Suppressor macrophage treated with lipopolysaccharide for 1 hour (primary cell): ENCODE measurements at regions not wholly inside any gene's neighbourhood (a gene's known extent, or its start where the extent isn't known, plus 50 kb on each side); places are given as distances from the start of the nearest gene placed in this dataset.

Experiments used
- DNase-seq, 3 donors: peaks; one replicate each; pipeline ENCODE4 v3.0.0-alpha.2; 2020 to 2022

DNA sequence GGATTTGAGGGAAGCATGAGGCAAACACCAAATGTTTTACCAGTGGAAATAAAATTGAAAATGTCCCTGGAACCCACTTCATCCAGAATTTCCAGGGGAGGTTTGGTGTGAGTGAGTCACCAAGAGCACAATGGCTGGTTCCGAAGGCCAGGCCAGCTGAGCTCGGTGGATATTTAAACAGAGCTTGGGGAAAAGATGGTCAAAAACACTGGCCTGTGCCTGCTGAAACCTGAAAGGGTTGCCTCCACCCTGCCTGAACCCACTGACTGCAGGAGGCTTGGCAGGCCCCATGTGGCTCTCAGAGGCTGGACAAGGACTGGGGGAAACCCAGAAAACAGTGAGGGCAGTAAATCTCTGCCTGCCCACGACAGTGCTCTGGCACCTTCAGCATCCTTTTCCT, 93.9 kb downstream of the TTC32 start:
- DNase-seq = no peak

DNA sequence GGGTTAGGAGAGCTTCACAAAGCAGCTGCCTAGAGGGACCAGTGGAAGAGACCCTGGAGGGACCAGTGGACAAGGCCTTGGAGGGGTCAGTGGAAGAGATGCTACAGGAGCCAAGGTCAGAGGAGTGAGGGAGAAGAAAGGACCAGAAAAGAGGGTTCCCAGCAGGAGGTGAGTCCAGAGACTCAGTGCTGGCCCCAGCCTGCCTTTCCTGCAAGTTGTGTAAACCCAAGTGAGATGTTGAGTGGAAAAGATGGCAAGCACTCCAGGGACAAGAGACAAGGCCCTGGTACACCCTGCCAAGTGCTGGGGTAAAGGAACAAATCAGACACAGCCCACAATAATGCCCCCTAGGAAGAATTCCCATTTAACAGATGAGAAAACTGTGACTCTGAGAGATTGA, 94.4 kb downstream of the TTC32 start:
- DNase-seq = no peak

DNA sequence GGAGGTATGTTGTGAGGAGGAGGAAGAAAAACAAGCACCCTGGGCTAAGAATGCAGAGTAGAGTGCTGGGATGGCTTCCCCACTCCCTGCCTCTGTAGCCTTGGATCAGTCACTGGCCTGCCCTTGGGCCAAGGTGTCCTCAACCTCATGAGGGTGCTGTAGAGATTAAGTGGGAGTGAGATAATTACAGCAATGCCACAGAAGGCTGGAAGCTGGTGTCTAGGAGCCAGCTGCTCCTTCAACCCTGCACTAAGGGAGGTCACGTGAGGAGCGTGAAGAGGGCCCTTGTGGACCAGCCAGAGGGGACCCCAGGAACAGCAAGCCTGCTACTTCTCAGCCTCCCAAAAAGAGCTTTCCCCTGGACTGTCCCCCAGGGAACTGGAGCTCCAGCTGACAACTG, 95.2 kb downstream of the TTC32 start:
- DNase-seq = no peak

DNA sequence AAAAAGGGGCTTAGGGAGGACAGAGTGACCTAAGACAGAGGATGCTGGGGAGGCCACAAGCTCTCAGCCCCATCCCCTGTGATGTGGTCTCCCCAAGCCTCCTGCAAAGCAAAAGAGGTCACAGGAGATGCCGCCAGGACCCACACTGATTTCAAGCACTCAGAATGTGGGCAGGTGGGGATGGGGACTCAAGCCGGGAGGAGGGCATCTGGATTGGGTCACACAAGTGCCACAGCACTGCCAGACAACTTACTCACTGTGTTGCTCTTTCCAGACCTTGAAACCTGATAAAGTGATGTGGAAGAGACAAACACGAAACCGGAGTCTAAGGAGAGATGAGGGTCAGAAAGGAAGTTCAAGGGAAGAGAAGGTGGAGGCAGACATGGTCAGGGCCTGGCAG, 95.7 kb downstream of the TTC32 start:
- no peak for DNase-seq

DNA sequence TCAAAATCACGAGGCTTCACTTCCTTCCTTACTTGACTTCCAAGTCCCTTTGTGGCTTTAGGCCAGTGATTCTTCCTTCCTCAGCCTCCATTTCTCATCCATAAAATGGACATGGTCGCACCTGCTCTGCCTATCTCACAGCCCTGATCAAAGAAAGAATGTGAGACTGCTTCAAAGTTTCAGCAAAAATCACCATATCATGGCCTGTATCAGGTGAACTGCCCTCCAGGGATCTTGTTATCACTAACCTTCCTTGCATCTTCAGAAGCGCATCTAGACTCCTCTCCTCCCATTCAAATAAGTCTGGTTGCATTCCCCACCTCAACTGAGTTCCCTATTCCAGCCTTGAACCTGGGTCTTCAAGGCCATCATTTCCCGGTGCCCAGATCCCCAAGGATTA, 96.5 kb downstream of the TTC32 start:
- no peak for DNase-seq

DNA sequence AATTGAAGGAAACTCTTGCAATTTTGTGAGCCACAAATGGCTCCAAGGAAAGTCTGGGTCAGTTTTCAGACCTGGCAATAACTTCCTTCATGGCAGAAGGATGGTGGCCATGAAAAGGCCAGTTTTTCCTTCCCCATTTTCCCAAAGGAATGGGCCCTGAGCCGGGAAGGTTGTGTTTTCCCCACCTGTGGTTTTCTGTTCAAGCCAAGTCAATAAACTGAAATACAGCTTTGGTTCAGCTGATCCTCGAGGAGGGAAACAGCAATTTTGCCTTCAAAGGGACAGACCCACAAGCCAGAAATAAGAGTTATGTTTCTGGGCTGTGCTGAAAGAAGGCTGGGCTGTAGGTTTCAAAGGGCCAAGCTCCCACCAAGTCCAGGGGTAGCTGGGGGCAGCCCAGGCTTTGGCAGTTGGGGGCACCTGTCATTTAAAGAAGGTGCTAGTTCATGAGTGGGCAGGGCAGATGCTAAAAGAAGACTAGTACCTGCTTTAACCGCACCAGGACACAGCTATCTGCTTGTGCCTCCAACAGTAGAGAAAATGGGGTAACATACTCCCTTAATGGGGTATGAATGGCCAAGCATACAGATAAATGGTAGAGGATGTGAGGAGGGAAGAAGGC, 97.0 kb downstream of the TTC32 start:
- DNase-seq = no peak

DNA sequence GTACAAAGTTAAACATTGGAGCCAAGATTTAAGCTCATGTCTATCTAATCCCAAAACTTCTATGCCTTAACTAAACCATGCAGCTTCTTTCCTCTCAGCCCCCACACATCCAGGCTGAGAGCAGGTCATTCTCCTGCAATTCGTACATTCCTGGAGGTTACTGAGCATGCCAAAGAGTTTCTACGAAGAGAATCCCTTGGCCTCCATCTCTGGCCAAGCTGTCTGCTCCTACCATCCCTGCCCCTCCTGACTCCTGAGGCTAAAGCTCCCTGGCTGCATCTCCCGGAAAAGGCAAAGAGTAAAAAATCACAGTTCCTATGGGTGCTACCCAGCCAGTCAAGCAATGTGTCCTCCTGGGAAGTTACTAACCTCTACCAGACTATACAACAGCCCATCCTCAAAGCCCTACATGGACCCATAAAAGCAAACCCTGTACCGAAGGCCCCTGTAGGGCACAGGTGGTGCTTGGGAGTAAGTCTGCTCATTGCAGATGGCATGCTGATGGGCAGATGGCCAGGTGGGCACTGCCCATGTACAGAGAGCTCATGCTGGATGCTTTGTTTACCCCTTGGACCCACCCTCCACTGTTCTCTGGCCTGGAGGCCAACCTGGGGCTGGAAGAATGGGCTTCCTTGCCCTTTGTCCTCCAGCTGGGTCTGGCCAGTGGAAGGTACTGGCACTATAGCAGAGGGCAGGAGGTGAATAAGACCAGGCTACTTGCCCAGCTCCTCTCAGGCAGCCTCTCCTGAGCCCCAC, 99.5 kb downstream of the TTC32 start:
- DNase-seq = no peak

DNA sequence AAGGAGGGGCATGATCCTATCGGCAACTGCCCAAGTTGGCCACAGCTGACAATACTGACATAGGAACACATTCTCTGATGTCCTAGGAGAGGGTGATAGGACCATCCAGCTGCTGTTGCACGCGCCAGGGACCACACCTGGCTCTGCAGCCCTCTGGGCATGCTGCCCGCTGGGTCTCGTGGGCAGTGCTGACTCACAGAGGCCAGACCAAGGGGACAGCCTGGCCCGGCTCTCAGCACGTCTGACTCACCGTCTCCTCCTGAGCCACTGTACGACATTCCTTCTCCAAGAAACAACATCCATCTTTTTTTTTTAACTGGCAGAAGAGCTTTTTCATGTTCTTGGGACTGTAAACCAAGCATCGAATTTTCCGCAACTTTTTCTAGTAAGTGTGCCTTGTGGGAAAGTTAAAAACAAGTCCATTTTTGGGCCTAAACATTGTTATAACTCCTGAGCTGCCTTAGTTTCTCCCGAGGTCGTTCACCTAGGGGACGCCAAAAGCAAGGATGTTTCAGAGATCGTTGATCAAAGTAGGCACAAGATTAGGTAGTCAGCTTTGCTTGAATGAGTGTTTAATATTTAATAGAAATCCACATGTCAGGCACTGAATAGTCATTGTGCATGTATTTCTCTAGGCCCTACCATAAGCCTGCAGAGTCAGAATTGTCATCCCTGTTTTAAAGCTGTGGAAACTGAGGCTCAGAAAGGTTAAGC, 100.3 kb downstream of the TTC32 start:
- peak in 1 of 3 donors; percentile 5 for DNase-seq

DNA sequence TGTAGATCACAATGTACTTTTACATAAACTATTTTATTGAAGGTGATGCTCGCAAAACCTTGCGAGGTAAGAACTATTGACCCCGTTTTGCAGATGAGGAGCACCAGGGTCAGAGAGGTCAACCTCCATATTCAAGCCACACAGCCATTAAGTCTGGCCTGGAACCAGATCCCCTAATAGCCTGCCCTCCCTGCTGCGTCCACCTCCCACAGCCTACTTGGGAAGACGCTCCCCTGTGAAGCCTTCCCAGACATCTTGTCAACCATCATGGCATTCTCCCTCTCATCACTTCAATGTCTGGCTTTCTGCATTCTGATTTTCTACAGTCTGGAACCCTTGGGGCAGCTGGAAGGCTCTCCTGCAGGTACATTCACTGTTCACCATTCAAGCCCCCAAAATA, 101.0 kb downstream of the TTC32 start:
- DNase-seq = no peak

DNA sequence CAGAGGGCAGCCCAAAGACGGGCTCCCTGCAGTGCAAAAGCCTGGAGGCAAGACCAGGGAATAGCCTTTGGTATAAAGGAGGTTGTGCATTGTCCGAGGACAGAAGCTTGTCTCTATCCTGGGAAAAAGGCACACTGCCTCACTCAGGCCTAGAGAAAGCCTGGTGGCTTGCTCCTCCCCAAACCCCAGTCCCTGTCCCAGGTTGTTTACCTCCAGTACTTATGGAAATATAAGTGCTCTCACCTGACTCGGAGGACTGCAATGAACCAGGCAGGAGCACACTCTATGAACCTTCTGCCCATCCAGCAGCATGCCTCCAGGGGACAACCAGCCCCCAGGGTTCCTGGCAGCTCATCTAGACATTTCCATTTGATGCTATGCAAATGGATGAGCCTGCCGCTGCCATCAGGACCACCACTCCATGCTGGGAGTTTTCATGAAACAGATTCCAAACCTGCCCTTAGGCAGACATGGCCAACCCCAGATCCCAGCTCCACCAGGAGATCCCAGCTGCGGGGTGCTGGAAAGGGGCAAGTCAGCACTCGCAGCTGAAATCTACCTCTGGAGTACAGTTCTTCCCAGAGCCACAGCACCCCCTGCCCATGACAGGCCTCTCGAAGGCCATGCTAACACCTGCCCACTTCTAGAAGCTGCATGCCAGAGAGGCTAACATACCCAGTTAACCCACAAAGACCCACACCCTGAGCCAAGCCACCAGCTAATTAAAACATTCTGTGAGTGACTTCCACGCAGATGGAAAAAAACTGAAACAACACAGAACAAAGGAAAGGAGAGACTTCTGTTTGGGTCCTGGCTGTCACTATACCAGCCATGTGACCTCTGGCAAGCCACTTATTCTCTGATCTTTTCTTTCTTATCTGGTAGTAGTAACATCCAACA, 101.7 kb downstream of the TTC32 start:
- DNase-seq = no peak

DNA sequence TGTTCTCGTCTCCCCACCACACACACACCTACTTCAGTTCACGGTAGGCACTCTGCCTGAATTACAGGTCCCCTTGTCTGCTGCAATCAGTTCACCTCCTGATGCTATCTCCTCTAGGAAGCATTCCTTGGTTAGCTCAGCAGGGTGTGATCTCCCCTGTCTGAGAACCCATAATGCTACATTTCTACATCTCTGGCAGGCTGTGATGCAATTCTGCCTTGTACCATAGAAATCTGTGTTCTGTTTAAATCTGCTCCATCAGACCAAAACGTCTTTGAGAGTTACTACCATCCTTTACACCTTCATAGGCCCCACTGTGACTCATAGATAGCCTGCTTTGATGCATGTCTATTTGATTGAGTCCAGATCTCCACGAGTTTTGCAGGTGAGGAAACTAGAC, 103.9 kb downstream of the TTC32 start:
- DNase-seq = no peak

DNA sequence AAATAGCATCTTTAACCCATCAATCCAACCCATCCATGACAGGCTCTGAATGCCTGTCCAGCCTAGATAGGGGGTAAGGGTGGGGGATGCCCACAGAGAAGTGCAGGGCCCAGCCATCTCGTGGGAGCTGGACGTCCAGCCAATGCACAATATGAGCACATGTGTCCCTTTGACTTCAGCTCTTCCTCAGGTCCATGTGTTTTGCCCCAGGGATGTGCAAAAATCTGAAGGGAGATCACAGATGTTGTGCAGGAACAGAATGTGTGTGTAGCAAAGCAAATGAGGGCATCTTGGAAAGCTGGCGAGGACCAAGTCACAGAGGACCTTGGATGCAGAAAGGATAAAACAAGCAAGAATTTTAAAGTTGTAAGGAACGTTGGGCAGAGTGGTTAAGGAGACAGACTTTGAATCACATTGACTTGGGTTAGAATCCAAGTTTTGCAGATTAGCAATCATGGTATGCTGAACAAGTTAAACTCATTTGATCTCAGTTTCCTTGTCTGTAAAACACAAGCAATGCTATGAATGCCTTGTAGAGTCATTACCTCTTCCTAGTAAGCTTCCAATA, 104.5 kb downstream of the TTC32 start:
- DNase-seq = no peak

DNA sequence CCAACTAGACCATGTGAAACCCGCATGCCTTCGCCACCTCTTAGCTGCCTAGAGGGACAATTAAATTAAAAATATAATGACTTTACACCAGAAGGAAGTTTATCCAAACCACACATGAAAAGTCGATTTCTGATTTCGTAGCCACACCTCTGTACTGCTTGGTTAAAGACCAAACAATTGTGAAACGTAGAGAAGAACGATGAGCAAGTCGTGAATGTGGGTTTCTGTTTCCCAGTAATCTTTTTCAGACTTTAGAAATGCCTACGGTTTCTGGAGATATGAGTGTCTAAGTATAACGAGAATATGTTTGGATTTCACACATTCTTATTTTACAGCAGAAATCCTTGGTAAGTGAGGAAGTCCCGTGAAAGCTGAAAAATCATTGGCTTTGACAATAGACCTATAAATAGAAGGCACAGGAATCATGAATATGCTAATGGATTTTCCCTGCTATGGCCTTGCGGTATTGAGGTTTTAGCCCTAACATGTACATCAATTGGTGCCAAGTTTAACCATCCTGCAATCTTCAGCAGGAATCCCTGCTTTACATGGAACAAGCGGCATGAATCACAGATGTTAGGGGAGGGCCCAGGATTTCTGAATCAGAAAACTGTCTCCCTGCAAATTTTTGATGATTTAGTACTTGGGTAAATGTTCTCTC, 105.6 kb downstream of the TTC32 start:
- DNase-seq = no peak

DNA sequence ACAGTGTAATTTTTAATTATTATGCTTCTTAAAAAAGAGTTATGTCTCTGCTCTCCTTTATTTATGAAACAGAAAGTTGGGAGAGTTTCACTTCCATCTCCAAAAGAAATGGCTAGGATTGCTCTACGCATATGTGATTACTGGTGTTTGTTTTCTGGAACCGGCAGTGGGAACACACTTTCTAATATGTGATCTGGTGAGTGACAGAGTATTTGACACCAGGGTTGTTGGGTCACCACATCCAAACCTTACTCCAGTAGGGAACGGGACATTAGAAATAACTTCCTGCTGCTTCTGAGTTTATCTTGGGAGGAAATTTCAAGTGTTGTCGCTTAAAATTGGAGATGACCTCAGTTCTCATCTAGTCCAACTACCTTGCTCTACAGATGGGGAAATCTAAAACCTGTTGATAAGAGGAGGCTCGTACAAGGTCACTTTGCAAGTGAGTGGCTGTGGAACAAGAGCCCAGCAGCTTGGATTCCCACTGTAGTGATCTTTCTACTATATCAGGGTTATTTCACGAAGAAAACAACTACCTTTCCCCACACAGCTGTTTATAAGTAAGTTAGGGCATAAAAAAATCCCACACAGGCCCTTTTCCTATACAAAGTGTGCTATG, 108.5 kb downstream of the TTC32 start:
- DNase-seq = no peak

DNA sequence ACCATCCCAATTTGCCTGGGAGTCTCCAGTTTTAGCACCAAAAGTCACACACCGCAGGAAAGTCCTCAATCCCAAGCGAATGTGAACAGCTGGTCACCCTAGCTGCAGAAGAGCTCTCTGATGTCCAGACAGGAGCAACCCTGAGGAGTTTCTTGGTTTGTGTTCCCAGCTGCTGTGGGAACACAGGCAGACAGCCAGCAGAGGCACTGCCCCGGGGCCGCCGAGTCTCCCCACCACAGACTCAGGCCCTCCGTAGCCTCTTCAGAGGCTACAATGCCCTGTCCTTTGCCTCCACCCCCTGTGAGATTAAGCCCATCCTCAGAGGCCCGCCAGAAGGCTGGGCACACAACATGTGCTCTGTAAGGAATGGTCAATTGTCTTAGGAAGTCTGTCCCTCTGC, 111.5 kb downstream of the TTC32 start:
- no peak for DNase-seq

DNA sequence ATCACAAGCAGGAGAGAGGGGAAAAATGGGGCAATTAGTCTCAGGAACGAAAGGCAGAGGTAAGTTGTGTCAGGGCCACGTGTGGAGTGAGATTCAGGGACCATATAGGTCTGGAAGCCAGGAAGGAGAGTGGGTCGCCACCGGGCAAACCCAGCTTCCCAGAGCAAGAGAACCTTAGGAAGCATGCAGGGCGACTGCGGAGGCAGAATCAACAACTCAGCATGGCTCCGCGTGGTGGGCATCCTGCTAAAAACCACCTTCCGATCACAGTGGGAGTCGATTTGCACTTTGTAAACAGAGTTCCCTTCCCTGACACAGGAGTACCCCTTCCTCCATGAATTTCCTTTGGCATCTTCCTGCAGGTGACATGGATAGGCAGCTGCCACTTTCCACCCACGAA, 114.6 kb downstream of the TTC32 start:
- DNase-seq = no peak

DNA sequence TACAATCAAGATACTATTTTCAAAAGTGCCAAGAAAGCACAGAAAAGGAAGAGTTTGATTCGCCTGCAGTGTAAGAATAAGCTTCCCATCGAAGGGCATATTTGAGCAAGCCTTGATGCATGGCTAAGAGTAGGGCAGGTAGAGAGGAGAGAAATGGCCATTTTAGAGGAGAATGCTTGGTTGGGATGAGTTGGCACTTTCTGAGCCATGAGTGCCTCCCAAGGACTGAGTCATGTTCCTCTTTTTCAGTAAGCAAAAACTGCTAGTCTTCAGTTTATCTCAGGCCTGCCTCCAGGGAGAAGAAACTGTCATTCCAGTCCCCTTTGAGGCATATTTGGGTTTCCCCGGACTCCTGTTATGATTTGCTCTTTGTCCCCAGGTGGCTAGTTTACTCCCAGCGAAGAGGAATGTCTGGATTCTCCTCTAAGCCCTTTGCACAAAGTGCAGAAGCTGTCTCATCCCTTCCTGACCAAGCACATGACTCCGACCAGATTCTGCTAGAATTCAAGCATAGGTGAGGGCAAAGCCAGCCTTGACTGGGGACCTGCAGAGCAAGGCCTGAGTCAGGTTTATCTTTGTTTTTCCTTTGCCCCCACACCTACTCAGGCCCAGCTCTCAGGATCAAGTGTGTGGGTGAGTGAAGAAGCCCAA, 115.2 kb downstream of the TTC32 start:
- peak; percentile 67 to 86 (median 81) for DNase-seq

DNA sequence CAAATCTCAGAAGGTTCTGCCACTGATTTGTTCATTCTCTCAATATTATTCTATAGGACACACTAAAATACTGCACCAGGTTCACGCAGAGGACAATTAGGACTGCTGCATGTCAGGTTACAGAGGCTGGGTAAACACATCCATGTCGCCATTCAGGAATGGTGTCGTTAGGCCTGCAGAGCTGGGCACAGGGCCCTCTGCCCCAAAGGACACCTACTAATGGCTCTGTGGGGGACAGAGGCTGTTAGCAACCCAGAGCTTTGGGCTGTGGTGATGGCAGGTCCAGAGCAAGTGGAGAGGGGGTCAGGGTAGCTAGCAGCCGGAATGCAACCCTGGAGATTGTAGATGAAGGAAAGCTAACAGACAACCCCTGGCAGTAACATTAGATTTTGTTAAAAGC, 115.9 kb downstream of the TTC32 start:
- no peak for DNase-seq

DNA sequence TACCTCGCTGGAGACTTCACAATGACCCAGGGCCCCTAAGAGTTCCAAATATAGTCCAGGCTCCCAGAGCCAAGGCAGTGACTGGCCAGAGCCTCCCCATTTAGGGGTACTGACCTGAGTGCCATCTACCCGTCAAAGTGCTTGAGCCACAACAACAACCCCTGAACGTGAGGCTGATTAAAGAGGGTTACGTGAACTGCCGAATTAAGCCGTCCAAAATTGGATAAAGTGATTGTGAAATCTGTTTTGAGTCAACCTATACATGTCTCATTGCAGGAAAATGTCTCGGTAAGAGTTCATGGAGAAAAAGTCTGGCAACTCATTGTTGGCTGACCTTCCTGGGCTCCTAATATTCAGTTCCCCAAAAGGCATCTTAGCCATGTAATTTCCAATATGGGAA, 116.3 kb downstream of the TTC32 start:
- DNase-seq = peak in 2 of 3 donors; percentile 18 to 34

DNA sequence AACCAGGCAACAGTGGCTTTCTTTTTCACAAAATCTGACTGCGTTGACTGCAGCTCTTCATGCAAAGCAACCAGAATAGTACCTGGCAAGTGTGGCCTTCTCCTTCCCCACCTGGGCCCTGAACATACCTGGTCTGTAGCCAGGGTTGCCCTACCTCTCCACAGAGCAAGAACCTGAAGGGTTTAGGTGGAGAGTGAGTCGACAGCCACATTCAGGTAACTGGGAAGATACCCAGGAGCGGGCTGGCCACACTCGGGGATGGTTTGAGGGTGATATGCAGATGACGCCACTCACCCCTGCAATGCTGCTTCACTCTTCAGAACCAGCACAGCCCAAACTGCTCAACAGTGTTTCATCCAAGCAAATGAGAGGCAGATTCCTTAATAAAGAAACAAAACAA, 117.3 kb downstream of the TTC32 start:
- no peak for DNase-seq

DNA sequence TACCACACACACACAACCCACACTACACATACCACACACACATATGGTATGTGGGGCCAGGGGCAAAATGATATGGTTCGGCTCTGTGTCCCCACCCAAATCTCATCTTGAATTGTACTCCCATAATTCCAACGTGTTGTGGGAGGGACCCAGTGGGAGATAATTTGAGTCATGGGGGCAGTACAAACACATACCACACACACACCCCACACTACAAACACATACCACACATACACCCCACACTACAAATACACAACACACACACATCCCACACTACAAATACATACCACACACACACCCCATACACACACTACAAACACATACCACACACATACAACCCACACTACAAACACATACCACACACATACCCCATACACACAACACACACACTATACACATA, 117.8 kb downstream of the TTC32 start:
- no peak for DNase-seq
